Neural progenitor cell (in vitro differentiated cells): ENCODE measurements at regions not wholly inside any gene's neighbourhood (a gene's known extent, or its start where the extent isn't known, plus 50 kb on each side); places are given as distances from the start of the nearest gene placed in this dataset.
A peak's percentile ranks its signal among the peaks of the same experiment; 100 is the strongest.

Experiments
- DNase-seq: peaks from one replicate; pipeline ENCODE4 v3.0.0-alpha.2; 2016; ENCODE audit warnings: low spot score
- H2AFZ ChIP-seq: fragments of 200-600 bp; sonication (generic); replicated peaks from 2 replicates; pipeline ENCODE4 v1.6.1; 2016; ENCODE audit warnings: antibody characterized with exemption
- H3F3A ChIP-seq: fragments of 200-600 bp; sonication (generic); 2 replicates; pipeline ENCODE4 v1.6.1; 2016; ENCODE audit warnings: antibody characterized with exemption, low read depth
- H3K27ac ChIP-seq: fragments of 200-600 bp; sonication (generic); 2 replicates; pipeline ENCODE4 v1.5.1; 2016; ENCODE audit warnings: mild to moderate bottlenecking
- H3K27me3 ChIP-seq: fragments of 200-600 bp; sonication (generic); 2 replicates; pipeline ENCODE4 v1.6.1; 2016; ENCODE audit warnings: mild to moderate bottlenecking, moderate library complexity
- H3K36me3 ChIP-seq: fragments of 200-600 bp; sonication (generic); 2 replicates; pipeline ENCODE4 v1.5.1; 2016
- H3K4me1 ChIP-seq: fragments of 200-600 bp; sonication (generic); 2 replicates; pipeline ENCODE4 v1.6.1; 2016; ENCODE audit warnings: mixed run types
- H3K4me2 ChIP-seq: fragments of 200-600 bp; sonication (generic); 2 replicates; pipeline ENCODE4 v1.6.1; 2016
- H3K4me3 ChIP-seq: fragments of 200-600 bp; sonication (generic); 2 replicates; pipeline ENCODE4 v1.5.1; 2016
- H3K79me2 ChIP-seq: fragments of 200-600 bp; sonication (generic); 2 replicates; pipeline ENCODE4 v1.6.1; 2016; ENCODE audit warnings: low read depth
- H3K9ac ChIP-seq: fragments of 200-600 bp; sonication (generic); 2 replicates; pipeline ENCODE4 v1.6.1; 2016
- H3K9me3 ChIP-seq: fragments of 200-600 bp; sonication (generic); 2 replicates; pipeline ENCODE4 v1.5.1; 2016; ENCODE audit warnings: low read depth
- H4K20me1 ChIP-seq: fragments of 200-600 bp; sonication (generic); 2 replicates; pipeline ENCODE4 v1.6.1; 2016; ENCODE audit warnings: low read depth
- H3K27ac Mint-ChIP-seq: 3 replicates; pipeline ENCODE4 v1.8.0; 2021; ENCODE audit warnings: mixed read lengths
- H3K27me3 Mint-ChIP-seq: 2 replicates; pipeline ENCODE4 v1.8.0; 2022; ENCODE audit warnings: low read depth, mild to moderate bottlenecking, inconsistent platforms, moderate library complexity, mixed read lengths; ENCODE audit not compliant: insufficient read depth
- H3K36me3 Mint-ChIP-seq: 3 replicates; pipeline ENCODE4 v1.8.0; 2021; ENCODE audit warnings: mixed read lengths
- H3K4me1 Mint-ChIP-seq: 3 replicates; pipeline ENCODE4 v1.8.0; 2021; ENCODE audit warnings: mixed read lengths
- H3K4me3 Mint-ChIP-seq: 3 replicates; pipeline ENCODE4 v1.8.0; 2021; ENCODE audit warnings: mild to moderate bottlenecking, moderate library complexity, mixed read lengths
- H3K9me3 Mint-ChIP-seq: 3 replicates; pipeline ENCODE4 v1.8.0; 2020; ENCODE audit warnings: mixed read lengths
- EZH2 ChIP-seq: fragments of 200-600 bp; sonication (generic); IDR thresholded peaks from 2 replicates; pipeline ENCODE4 v1.6.1; 2017; ENCODE audit warnings: antibody characterized with exemption, mild to moderate bottlenecking, moderate library complexity
- EZH2phosphoT487 ChIP-seq: fragments of 200-600 bp; sonication (generic); IDR thresholded peaks from 2 replicates; pipeline ENCODE4 v1.6.1; 2017; ENCODE audit warnings: antibody characterized with exemption
- TF ChIP-seq, protein P1 (sequence below): fragments of 200-600 bp; sonication (generic); IDR thresholded peaks from 2 replicates; pipeline ENCODE4 v1.5.1; 2017; ENCODE audit warnings: antibody characterized with exemption, mild to moderate bottlenecking

DNA sequence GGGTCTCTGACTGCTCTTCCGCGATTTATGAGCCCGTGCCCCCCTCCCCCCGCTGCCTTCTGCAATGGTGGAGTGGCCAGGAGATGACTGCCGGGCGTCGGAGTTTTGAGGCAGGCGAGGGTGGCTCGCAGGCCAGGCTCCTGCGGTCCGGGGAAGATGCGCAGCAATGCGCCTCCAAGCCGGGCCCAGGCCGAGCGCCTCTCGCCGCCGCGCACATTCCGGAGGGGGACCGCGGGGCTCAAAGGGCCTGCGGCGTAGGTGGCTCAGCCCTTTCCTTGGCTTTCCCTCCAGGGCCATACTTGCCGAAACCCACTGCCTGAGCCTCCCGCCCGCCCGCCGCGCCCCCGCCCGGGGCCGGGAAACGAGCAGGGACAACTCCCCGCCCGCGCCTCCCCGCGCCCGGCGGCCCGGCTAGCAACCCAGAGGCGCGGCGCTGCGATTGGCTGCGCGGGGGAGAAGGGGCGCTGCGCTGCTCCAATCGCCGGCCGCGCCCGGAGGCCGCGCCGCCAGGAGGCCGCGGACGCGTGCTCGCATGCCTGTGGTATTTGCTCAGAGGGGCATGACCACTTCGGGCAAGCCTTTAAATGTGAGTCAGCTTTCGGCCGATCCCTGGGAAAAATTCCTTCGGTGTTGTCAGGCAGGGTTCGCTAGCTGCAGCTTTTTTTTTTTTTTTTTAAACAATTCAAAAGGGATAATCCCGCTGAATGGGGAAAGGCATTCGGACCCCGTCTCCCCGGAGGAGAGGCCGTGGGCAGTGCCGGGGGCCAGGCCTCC lies 157.9 kb upstream of the PARP11 start:
- peaks cover 68% of the 10 kb centered on the region for H3K4me1 Mint-ChIP-seq
- peak overlapping the region; percentile 95 for H3K27ac ChIP-seq
- H3K79me2 ChIP-seq, result no peaks in the 10 kb centered on the region
- H3K4me2 ChIP-seq, result peak overlapping the region; percentile 59
- H3K27me3 ChIP-seq, result peaks cover 48% of the 10 kb centered on the region
- no peak overlapping the region for H3K9ac ChIP-seq
- no peaks in the 10 kb centered on the region for H3K36me3 Mint-ChIP-seq
- H3K27ac Mint-ChIP-seq, result peak overlapping the region; percentile 98
- no peaks in the 10 kb centered on the region for H3K9me3 ChIP-seq
- no peaks in the 10 kb centered on the region for H4K20me1 ChIP-seq
- H3F3A ChIP-seq, result peaks cover 43% of the 10 kb centered on the region
- no peak for TF ChIP-seq EZH2
- TF ChIP-seq, protein P1, sequence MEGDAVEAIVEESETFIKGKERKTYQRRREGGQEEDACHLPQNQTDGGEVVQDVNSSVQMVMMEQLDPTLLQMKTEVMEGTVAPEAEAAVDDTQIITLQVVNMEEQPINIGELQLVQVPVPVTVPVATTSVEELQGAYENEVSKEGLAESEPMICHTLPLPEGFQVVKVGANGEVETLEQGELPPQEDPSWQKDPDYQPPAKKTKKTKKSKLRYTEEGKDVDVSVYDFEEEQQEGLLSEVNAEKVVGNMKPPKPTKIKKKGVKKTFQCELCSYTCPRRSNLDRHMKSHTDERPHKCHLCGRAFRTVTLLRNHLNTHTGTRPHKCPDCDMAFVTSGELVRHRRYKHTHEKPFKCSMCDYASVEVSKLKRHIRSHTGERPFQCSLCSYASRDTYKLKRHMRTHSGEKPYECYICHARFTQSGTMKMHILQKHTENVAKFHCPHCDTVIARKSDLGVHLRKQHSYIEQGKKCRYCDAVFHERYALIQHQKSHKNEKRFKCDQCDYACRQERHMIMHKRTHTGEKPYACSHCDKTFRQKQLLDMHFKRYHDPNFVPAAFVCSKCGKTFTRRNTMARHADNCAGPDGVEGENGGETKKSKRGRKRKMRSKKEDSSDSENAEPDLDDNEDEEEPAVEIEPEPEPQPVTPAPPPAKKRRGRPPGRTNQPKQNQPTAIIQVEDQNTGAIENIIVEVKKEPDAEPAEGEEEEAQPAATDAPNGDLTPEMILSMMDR, result no peak
- no peak for TF ChIP-seq EZH2phosphoT487
- H3K4me3 ChIP-seq, result no peak overlapping the region
- DNase-seq, result peak; percentile 98
- peak overlapping the region; percentile 69 for H2AFZ ChIP-seq
- no peaks in the 10 kb centered on the region for H3K36me3 ChIP-seq
- H3K27me3 Mint-ChIP-seq, result peaks cover 11% of the 10 kb centered on the region
- peak overlapping the region; percentile 76 for H3K4me3 Mint-ChIP-seq
- no peaks in the 10 kb centered on the region for H3K9me3 Mint-ChIP-seq
- peaks cover 32% of the 10 kb centered on the region for H3K4me1 ChIP-seq

DNA sequence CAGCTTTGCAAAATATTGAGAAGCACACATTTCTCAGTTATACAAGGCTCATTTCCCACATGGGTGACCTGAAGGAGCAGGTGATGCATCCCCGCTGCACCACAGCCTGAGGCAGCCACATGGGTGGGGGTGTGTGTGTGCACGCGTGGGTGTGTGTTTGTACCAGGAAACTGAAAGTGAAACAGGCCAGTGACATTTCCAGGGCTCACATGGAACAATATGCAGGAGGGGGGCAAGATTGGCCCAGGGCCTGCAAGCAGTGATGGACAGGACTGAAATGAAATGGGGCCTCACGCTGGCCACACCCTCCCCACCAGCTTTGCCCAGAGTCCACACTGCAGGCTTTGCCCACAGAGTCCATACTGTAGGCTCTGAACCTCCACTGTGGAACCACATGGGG lies 154.2 kb upstream of the PARP11 start:
- Histone ChIP-seq H3K4me3 (no peak overlapping the region), H2AFZ (no peak overlapping the region), H4K20me1 (no peaks in the 10 kb centered on the region), H3F3A (peaks cover 59% of the 10 kb centered on the region), H3K9ac (no peak overlapping the region), H3K27me3 (peaks cover 67% of the 10 kb centered on the region), H3K27ac (no peak overlapping the region), H3K79me2 (no peaks in the 10 kb centered on the region), H3K4me1 (peaks cover 49% of the 10 kb centered on the region), H3K36me3 (no peaks in the 10 kb centered on the region), H3K4me2 (no peak overlapping the region), H3K9me3 (no peaks in the 10 kb centered on the region)
- Mint-ChIP-seq H3K9me3 (no peaks in the 10 kb centered on the region), H3K36me3 (no peaks in the 10 kb centered on the region), H3K27me3 (peaks cover 8% of the 10 kb centered on the region), H3K27ac (peak overlapping the region; percentile 98), H3K4me1 (peaks cover 82% of the 10 kb centered on the region), H3K4me3 (peak overlapping the region; percentile 44)
- DNase-seq, result no peak
- TF ChIP-seq EZH2 (no peak), EZH2phosphoT487 (no peak)
- TF ChIP-seq, protein P1, result no peak

DNA sequence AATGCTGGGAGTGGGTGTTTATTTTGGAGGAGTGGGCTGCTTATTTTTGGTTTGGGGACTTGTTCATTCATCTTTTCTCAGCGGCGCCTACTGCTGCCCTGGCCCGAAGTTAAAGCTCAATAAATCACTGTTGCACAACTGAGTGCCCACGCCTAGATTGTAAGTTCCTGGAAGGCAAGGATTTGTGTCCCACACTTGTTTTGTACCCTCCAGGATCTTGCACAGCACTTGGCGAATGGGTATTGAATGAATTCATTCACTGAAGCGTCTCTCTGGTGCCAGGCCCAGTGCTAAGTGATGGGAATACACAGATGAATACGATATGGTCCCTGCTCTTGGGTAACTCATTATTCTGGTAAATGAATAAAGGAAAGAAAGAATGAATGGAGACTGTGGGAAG lies 153.3 kb upstream of the PARP11 start:
- peaks cover 6% of the 10 kb centered on the region for H3K27me3 Mint-ChIP-seq
- peaks cover 51% of the 10 kb centered on the region for H3F3A ChIP-seq
- H3K4me2 ChIP-seq, result no peak overlapping the region
- DNase-seq, result no peak
- H3K9me3 Mint-ChIP-seq, result no peaks in the 10 kb centered on the region
- peaks cover 67% of the 10 kb centered on the region for H3K27me3 ChIP-seq
- TF ChIP-seq, protein P1, result no peak
- no peak for TF ChIP-seq EZH2
- no peak for TF ChIP-seq EZH2phosphoT487
- H3K27ac Mint-ChIP-seq, result peak overlapping the region; percentile 98
- H3K4me3 ChIP-seq, result no peak overlapping the region
- no peaks in the 10 kb centered on the region for H4K20me1 ChIP-seq
- peaks cover 42% of the 10 kb centered on the region for H3K4me1 ChIP-seq
- H3K9me3 ChIP-seq, result no peaks in the 10 kb centered on the region
- no peak overlapping the region for H3K27ac ChIP-seq
- H3K36me3 Mint-ChIP-seq, result no peaks in the 10 kb centered on the region
- H3K79me2 ChIP-seq, result no peaks in the 10 kb centered on the region
- H3K36me3 ChIP-seq, result no peaks in the 10 kb centered on the region
- H2AFZ ChIP-seq, result no peak overlapping the region
- peak overlapping the region; percentile 70 for H3K4me3 Mint-ChIP-seq
- H3K4me1 Mint-ChIP-seq, result peaks cover 81% of the 10 kb centered on the region
- H3K9ac ChIP-seq, result no peak overlapping the region
